GM12801 (cell line): ENCODE measurements at regions not wholly inside any gene's neighbourhood (a gene's known extent, or its start where the extent isn't known, plus 50 kb on each side); places are given as distances from the start of the nearest gene placed in this dataset.

ENCODE experiments used
- CTCF ChIP-seq: IDR thresholded peaks from one replicate; pipeline ENCODE4 v1.5.1; 2011; ENCODE audit warnings: control low read depth; ENCODE audit not compliant: insufficient read length; ENCODE audit errors: extremely low read depth

DNA sequence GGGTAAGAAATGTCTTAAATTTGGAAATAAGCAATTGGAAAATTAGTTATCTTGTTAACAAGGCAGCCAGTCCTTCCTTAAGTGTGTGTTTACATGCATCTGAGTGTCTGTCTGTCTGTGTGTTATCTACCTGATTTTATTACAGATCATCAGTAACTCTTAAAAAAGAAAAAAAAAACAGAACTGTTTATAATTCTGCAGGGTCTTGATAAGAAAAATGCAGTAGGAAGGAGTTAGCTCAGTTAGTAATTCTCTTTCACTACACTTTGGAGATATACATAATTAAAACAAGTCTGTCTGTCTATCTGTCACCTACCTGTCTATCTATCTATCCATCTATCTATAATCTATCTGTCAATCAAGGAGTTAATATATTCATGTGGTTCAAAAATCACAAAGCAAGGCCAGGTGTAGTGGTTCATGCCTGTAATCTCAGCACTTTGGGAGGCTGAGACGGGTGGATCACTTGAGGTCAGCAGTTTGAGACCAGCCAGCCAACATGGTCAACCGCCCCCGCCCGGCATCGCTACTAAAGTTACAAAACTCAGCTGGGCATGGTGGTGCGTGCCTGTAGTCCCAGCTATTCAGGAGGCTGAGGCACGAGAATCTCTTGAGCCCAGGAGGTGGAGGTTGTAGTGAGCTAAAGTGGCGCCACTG is 135.5 kb upstream of the SGO1 start:
- no peak for TF ChIP-seq CTCF

DNA sequence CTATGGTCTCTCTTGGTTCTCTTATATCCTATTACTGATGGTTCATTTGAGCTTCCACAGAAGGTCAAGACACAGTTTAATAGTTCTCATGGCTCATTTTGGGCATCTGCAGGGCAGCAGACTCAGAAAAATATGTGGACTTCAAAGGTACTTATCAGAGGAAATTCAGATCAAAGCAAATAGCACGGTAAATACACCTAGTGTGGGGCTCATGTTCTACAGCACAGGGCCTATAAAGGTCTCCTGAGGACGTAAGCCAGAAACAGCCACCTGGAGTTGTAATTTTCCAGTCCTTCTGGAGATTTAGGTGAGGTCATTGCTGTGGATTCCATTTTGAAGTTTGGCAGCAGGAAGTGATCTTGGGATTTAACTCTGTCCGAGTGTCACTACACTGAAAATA is 134.5 kb upstream of the SGO1 start:
- no peak for TF ChIP-seq CTCF

DNA sequence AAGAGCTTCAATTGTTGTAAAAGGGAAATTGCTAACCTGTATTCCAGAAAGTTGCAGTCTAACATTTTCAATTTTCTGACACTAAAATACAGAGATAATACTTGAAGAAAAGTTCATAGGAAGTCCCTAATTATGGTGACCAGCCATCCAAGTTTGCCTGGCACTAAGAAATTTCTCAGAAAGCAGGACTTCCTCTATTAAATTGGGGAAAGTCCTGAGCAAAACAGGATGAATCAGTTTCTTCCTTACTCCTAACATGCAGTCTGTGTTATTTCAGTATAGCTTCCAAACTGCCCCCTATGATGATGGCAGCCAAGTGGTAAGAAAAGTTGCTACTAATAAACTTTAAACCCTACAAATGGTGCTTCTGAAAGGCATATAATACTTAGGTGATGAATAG is 133.5 kb upstream of the SGO1 start:
- TF ChIP-seq CTCF = no peak

DNA sequence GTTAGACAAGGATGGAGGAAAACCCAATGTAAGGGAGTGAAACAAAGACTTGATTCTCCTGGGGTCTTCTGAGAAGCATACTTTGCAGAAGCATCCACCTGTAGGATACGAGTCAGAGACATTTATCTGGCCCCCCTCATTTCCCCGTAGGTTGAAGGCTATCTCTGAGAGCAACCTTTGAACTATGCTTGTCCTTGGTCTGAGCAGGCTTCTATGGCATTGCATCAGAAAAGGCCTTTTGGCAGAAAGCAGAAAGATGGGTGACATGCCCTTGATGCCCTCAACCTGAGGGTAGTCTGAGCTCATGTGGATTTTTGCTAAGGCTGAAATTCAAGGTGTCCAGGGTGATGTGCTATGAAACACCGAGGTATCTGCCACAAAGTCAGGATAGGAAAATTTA is 131.6 kb upstream of the SGO1 start:
- TF ChIP-seq CTCF = no peak

GRCh38 chr3:20316238-20316637 is 130.2 kb upstream of the SGO1 start:
- TF ChIP-seq CTCF = no peak

DNA sequence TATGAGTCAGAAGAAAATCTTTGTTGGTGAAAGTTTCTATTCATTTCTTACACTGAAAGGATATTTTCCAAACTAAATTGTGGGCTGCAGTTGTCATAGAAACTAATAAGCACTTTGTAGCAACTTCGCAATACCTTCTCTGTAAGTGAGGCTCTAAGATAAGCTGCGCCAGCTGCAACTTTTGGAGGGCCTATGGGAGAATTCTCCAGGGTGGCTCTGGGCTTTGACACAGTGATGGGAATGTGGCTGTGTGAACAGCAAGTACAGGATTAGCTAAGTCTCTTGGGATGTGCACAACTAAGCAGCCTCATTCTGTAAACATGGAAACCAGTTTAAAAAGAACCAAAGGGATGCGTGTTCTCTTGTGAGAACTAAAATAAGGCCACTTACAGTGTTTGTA is 124.6 kb upstream of the SGO1 start:
- TF ChIP-seq CTCF = no peak

GRCh38 chr3:20307383-20307782 is 121.4 kb upstream of the SGO1 start:
- no peak for TF ChIP-seq CTCF
